Ishikawa (cell line): ENCODE measurements at regions not wholly inside any gene's neighbourhood (a gene's known extent, or its start where the extent isn't known, plus 50 kb on each side); places are given as distances from the start of the nearest gene placed in this dataset.

ENCODE experiments used
- CEBPB ChIP-seq: IDR thresholded peaks from 2 replicates; pipeline ENCODE4 v1.6.1; 2012
- CREB1 ChIP-seq: IDR thresholded peaks from 2 replicates; pipeline ENCODE4 v1.6.1; 2012; ENCODE audit warnings: low read depth
- EGR1 ChIP-seq: IDR thresholded peaks from 2 replicates; pipeline ENCODE4 v1.6.1; 2012
- EP300 ChIP-seq: IDR thresholded peaks from 2 replicates; pipeline ENCODE4 v1.6.1; 2012; ENCODE audit warnings: borderline replicate concordance
- FOXM1 ChIP-seq: IDR thresholded peaks from 2 replicates; pipeline ENCODE4 v1.6.1; 2012; ENCODE audit warnings: low read depth, borderline replicate concordance
- MAX ChIP-seq: IDR thresholded peaks from 2 replicates; pipeline ENCODE4 v1.6.1; 2012
- NFIC ChIP-seq: IDR thresholded peaks from 2 replicates; pipeline ENCODE4 v1.6.1; 2012
- RAD21 ChIP-seq: IDR thresholded peaks from 2 replicates; pipeline ENCODE4 v1.6.1; 2012; ENCODE audit warnings: low read depth
- REST ChIP-seq: IDR thresholded peaks from 2 replicates; pipeline ENCODE4 v1.6.1; 2012; ENCODE audit warnings: low read depth, mild to moderate bottlenecking
- TAF1 ChIP-seq: IDR thresholded peaks from 2 replicates; pipeline ENCODE4 v1.6.1; 2012; ENCODE audit warnings: low read depth, mild to moderate bottlenecking
- TCF12 ChIP-seq: IDR thresholded peaks from 2 replicates; pipeline ENCODE4 v1.6.1; 2012; ENCODE audit warnings: low read depth
- TEAD4 ChIP-seq: IDR thresholded peaks from 2 replicates; pipeline ENCODE4 v1.6.1; 2012
- USF1 ChIP-seq: IDR thresholded peaks from 2 replicates; pipeline ENCODE4 v1.6.1; 2012
- YY1 ChIP-seq: IDR thresholded peaks from 2 replicates; pipeline ENCODE4 v1.6.1; 2012; ENCODE audit warnings: low read depth
- ZBTB7A ChIP-seq: IDR thresholded peaks from 2 replicates; pipeline ENCODE4 v1.6.1; 2012; ENCODE audit warnings: low read depth

GRCh38 chr6:140653972-140654371 is 1279.5 kb upstream of the CITED2 start:
- TF ChIP-seq EGR1 (no peak), YY1 (no peak), ZBTB7A (no peak), CEBPB (no peak), NFIC (no peak), USF1 (no peak), TAF1 (no peak), RAD21 (no peak), TCF12 (no peak), EP300 (no peak), TEAD4 (no peak), MAX (no peak), FOXM1 (no peak), CREB1 (no peak), REST (no peak)

- TF ChIP-seq CREB1: no peak
- TF ChIP-seq MAX: no peak
- no peak for TF ChIP-seq USF1
- TF ChIP-seq YY1: no peak
- no peak for TF ChIP-seq CEBPB
- no peak for TF ChIP-seq TEAD4
- no peak for TF ChIP-seq FOXM1
- TF ChIP-seq REST: no peak
- TF ChIP-seq NFIC: no peak
- no peak for TF ChIP-seq TAF1
- no peak for TF ChIP-seq EGR1
- no peak for TF ChIP-seq ZBTB7A
These were observed 1279.1 kb upstream of the CITED2 start for GRCh38 chr6:140653506-140653905.

GRCh38 chr6:140644017-140644416 is 1269.6 kb upstream of the CITED2 start:
- TF ChIP-seq NFIC: no peak
- TF ChIP-seq ZBTB7A: no peak
- TF ChIP-seq MAX: no peak
- no peak for TF ChIP-seq TCF12
- no peak for TF ChIP-seq EP300
- no peak for TF ChIP-seq CREB1

DNA sequence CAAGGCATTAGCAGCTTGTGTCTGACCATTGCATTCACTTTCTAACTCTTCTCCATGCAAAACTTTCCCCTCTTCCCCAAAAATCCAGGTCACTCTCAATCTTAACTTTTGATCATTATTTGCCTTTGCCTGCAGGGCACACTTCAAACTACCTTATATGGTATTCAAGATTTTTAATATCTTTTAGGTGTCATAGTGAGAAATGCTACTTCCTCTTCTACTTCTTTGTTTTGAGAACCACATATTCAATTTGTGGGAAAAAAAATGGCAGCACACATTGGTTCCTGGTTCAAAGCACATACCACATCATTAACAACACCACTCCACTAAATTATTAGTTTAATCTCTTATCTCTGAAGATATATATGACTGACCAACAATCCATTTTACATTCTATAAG is 1267.0 kb upstream of the CITED2 start:
- no peak for TF ChIP-seq TAF1
- no peak for TF ChIP-seq EGR1
- no peak for TF ChIP-seq CREB1
- no peak for TF ChIP-seq TEAD4
- no peak for TF ChIP-seq ZBTB7A
- TF ChIP-seq EP300: no peak
- TF ChIP-seq MAX: no peak
- no peak for TF ChIP-seq NFIC
- no peak for TF ChIP-seq USF1
- no peak for TF ChIP-seq YY1
- TF ChIP-seq FOXM1: no peak
- no peak for TF ChIP-seq CEBPB
- no peak for TF ChIP-seq REST
